ENCODE measurements at regions not wholly inside any gene's neighbourhood (a gene's known extent, or its start where the extent isn't known, plus 50 kb on each side); places are given as distances from the start of the nearest gene placed in this dataset.

DNA sequence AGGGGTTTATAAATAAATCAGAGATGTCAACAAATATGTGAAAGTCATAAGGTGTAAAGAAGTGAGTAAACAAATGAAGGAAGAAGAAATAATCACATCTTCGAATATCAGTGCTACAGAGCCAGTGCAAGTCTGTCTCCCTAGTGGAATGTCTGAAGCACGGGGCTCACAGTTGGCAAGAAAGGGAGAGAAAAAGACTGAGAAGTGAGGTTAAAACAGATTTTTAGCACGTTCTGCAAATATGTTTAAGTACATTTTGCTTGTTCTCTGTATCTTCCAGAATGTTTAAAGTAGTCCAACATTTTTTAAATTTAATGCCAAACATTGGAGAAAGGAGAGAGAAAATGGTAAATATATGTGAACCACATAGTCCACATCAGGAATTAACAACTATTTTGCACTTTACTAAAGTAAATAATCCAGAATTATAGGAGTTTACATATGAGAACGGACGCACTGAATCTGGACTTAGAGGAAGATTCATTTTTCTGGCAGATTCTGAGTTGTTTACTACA is 682.4 kb downstream of the LTN1 start:
- no peak for TF ChIP-seq POLR2A (IDR thresholded peaks at IDR 0.05)
- TF ChIP-seq, protein P1, sequence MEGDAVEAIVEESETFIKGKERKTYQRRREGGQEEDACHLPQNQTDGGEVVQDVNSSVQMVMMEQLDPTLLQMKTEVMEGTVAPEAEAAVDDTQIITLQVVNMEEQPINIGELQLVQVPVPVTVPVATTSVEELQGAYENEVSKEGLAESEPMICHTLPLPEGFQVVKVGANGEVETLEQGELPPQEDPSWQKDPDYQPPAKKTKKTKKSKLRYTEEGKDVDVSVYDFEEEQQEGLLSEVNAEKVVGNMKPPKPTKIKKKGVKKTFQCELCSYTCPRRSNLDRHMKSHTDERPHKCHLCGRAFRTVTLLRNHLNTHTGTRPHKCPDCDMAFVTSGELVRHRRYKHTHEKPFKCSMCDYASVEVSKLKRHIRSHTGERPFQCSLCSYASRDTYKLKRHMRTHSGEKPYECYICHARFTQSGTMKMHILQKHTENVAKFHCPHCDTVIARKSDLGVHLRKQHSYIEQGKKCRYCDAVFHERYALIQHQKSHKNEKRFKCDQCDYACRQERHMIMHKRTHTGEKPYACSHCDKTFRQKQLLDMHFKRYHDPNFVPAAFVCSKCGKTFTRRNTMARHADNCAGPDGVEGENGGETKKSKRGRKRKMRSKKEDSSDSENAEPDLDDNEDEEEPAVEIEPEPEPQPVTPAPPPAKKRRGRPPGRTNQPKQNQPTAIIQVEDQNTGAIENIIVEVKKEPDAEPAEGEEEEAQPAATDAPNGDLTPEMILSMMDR (IDR thresholded peaks at IDR 0.05) = no peak
